ENCODE measurements at regions not wholly inside any gene's neighbourhood (a gene's known extent, or its start where the extent isn't known, plus 50 kb on each side); places are given as distances from the start of the nearest gene placed in this dataset.

GRCh38 chr12:3336606-3337311, 154.2 kb upstream of the PRMT8 start:
- no peak for TF ChIP-seq POLR2AphosphoS5 (IDR thresholded peaks at IDR 0.05; ENCODE audit: low read depth)
- TF ChIP-seq SPI1 (IDR thresholded peaks at IDR 0.05; ENCODE audit: borderline replicate concordance, low read depth), result no peak
- Histone ChIP-seq H3K4me3 (replicated peaks; ENCODE audit: insufficient read depth, low read length) (no peak overlapping the region), H3K27ac (replicated peaks) (no peak overlapping the region), H3K27me3 (ENCODE audit: insufficient read depth, poor library complexity, severe bottlenecking) (peaks cover 2% of the 10 kb centered on the region)
- no peak for DNase-seq (ENCODE audit: low read depth in 1 of 2, low spot score in 1 of 2)

GRCh38 chr12:3337944-3338343, 153.1 kb upstream of the PRMT8 start:
- TF ChIP-seq GABPA (IDR thresholded peaks at IDR 0.05; ENCODE audit: low read depth) (no peak), REST (IDR thresholded peaks at IDR 0.05; ENCODE audit: insufficient replicate concordance, low read depth) (no peak), CTCF (IDR thresholded peaks at IDR 0.05; ENCODE audit: insufficient read depth, low read length) (no peak), POLR2AphosphoS5 (IDR thresholded peaks at IDR 0.05; ENCODE audit: low read depth) (no peak), SPI1 (IDR thresholded peaks at IDR 0.05; ENCODE audit: borderline replicate concordance, low read depth) (no peak)
- Histone ChIP-seq H3K4me3 (replicated peaks; ENCODE audit: insufficient read depth, low read length) (no peak overlapping the region), H3K27ac (replicated peaks) (no peak overlapping the region), H3K27me3 (ENCODE audit: insufficient read depth, poor library complexity, severe bottlenecking) (peaks cover 2% of the 10 kb centered on the region)
- DNase-seq (ENCODE audit: low read depth in 1 of 2, low spot score in 1 of 2), result no peak

GRCh38 chr12:3339221-3339620, 151.8 kb upstream of the PRMT8 start:
- peaks cover 2% of the 10 kb centered on the region for H3K27me3 ChIP-seq (ENCODE audit: insufficient read depth, poor library complexity, severe bottlenecking)

More at GRCh38 chr12:3339221-3339620, 151.8 kb upstream of the PRMT8 start:
- no peak for TF ChIP-seq GABPA (IDR thresholded peaks at IDR 0.05; ENCODE audit: low read depth)
- TF ChIP-seq SPI1 (IDR thresholded peaks at IDR 0.05; ENCODE audit: borderline replicate concordance, low read depth), result no peak
- TF ChIP-seq REST (IDR thresholded peaks at IDR 0.05; ENCODE audit: insufficient replicate concordance, low read depth), result no peak
- no peak for TF ChIP-seq POLR2AphosphoS5 (IDR thresholded peaks at IDR 0.05; ENCODE audit: low read depth)
- no peak for TF ChIP-seq CTCF (IDR thresholded peaks at IDR 0.05; ENCODE audit: insufficient read depth, low read length)
- no peak for DNase-seq (ENCODE audit: low read depth in 1 of 2, low spot score in 1 of 2)
- Histone ChIP-seq H3K27ac (replicated peaks) (no peak overlapping the region), H3K4me3 (replicated peaks; ENCODE audit: insufficient read depth, low read length) (no peak overlapping the region)

Measured in HL-60 (cell line).